RCC 7860 (cell line): ENCODE measurements at regions not wholly inside any gene's neighbourhood (a gene's known extent, or its start where the extent isn't known, plus 50 kb on each side); places are given as distances from the start of the nearest gene placed in this dataset.

ENCODE experiments used
- DNase-seq: peaks from one replicate; pipeline ENCODE4 v3.0.0-alpha.2; 2015; ENCODE audit warnings: low spot score
- FAIRE-seq: peaks from 2 replicates; lab custom pipeline; 2012; peaks lifted over from hg19 to GRCh38; lab: Jason Lieb, UNC

- FAIRE-seq (no peak), DNase-seq (no peak)
These were observed 343.1 kb downstream of the FSCB start for GRCh38 chr14:44163946-44164345.

- FAIRE-seq (no peak), DNase-seq (no peak)
These were observed 344.9 kb downstream of the FSCB start for GRCh38 chr14:44162197-44162596.

GRCh38 chr14:44154874-44155273 lies 352.2 kb downstream of the FSCB start:
- no peak for FAIRE-seq
- DNase-seq, result no peak

- DNase-seq (no peak), FAIRE-seq (no peak)
These were observed 352.6 kb downstream of the FSCB start for GRCh38 chr14:44154446-44154845.

GRCh38 chr14:44151130-44151820 lies 355.8 kb downstream of the FSCB start:
- no peak for FAIRE-seq
- DNase-seq, result no peak

- no peak for FAIRE-seq
- no peak for DNase-seq
These were observed 357.5 kb downstream of the FSCB start for GRCh38 chr14:44149597-44149996.

- FAIRE-seq (no peak), DNase-seq (no peak)
These were observed 365.1 kb downstream of the FSCB start for GRCh38 chr14:44142006-44142405.

- FAIRE-seq (no peak), DNase-seq (no peak)
These were observed 371.1 kb downstream of the FSCB start for GRCh38 chr14:44135972-44136371.

- DNase-seq, result no peak
These were observed 375.2 kb downstream of the FSCB start for GRCh38 chr14:44131861-44132260.

GRCh38 chr14:44113769-44114730 lies 393.0 kb downstream of the FSCB start:
- no peak for DNase-seq

More at GRCh38 chr14:44131861-44132260, 375.2 kb downstream of the FSCB start:
- FAIRE-seq, result no peak

GRCh38 chr14:44112774-44113460 lies 394.2 kb downstream of the FSCB start:
- FAIRE-seq, result no peak

More at GRCh38 chr14:44113769-44114730, 393.0 kb downstream of the FSCB start:
- no peak for FAIRE-seq

GRCh38 chr14:44109036-44109435 lies 398.0 kb downstream of the FSCB start:
- DNase-seq (no peak), FAIRE-seq (no peak)

More at GRCh38 chr14:44112774-44113460, 394.2 kb downstream of the FSCB start:
- peak; percentile 30 for DNase-seq

- no peak for DNase-seq
- FAIRE-seq, result no peak
These were observed 398.5 kb downstream of the FSCB start for GRCh38 chr14:44108601-44109000.

GRCh38 chr14:44107156-44107555 lies 399.9 kb downstream of the FSCB start:
- no peak for FAIRE-seq
- no peak for DNase-seq

- DNase-seq (no peak), FAIRE-seq (no peak)
These were observed 407.2 kb downstream of the FSCB start for GRCh38 chr14:44099743-44100488.

GRCh38 chr14:44081146-44081545 lies 425.9 kb downstream of the FSCB start:
- FAIRE-seq (no peak), DNase-seq (no peak)

GRCh38 chr14:44070046-44070445 lies 437.0 kb downstream of the FSCB start:
- DNase-seq, result no peak
- FAIRE-seq, result no peak

GRCh38 chr14:44053422-44053821 lies 453.7 kb downstream of the FSCB start:
- DNase-seq (no peak), FAIRE-seq (no peak)

- no peak for FAIRE-seq
- no peak for DNase-seq
These were observed 465.4 kb downstream of the FSCB start for GRCh38 chr14:44041700-44042099.

GRCh38 chr14:44040561-44040960 lies 466.5 kb downstream of the FSCB start:
- no peak for DNase-seq
- no peak for FAIRE-seq

GRCh38 chr14:44036248-44036647 lies 470.8 kb downstream of the FSCB start:
- no peak for DNase-seq

More at GRCh38 chr14:44036248-44036647, 470.8 kb downstream of the FSCB start:
- FAIRE-seq, result no peak
